Stimulated activated CD4-positive, alpha-beta T cell treated with anti-CD3 and anti-CD28 coated beads, Interleukin-12 subunit alpha, Interleukin-12 subunit beta, amount 100 ng/mL, for 48 hours (primary cell): ENCODE measurements at regions not wholly inside any gene's neighbourhood (a gene's known extent, or its start where the extent isn't known, plus 50 kb on each side); places are given as distances from the start of the nearest gene placed in this dataset.
"Not testable (repeated sequence)": the region's sequence is repeated elsewhere in the genome, so short reads cannot be mapped to it uniquely, and the experiment has no call there.

ENCODE experiments used
- DNase-seq, 3 donors: peaks; one replicate each; pipeline ENCODE4 v3.0.0-alpha.2; 2020; ENCODE audit warnings: low read depth in 2 of 3, low spot score in 1 of 3

GRCh38 chr3:115385774-115386730 lies 237.3 kb upstream of the GAP43 start:
- no peak for DNase-seq

- no peak for DNase-seq
Measured at GRCh38 chr3:115388166-115388565, 235.1 kb upstream of the GAP43 start.

GRCh38 chr3:115388811-115389210 lies 234.5 kb upstream of the GAP43 start:
- DNase-seq = no peak

GRCh38 chr3:115396801-115397200 lies 226.5 kb upstream of the GAP43 start:
- DNase-seq = no peak

GRCh38 chr3:115397433-115397832 lies 225.9 kb upstream of the GAP43 start:
- DNase-seq = no peak

GRCh38 chr3:115398506-115398905 lies 224.8 kb upstream of the GAP43 start:
- no peak for DNase-seq

GRCh38 chr3:115399750-115400149 lies 223.6 kb upstream of the GAP43 start:
- no peak for DNase-seq

GRCh38 chr3:115401298-115401697 lies 222.0 kb upstream of the GAP43 start:
- DNase-seq = no peak

GRCh38 chr3:115401851-115402501 lies 221.3 kb upstream of the GAP43 start:
- no peak for DNase-seq

- DNase-seq = no peak
Measured at GRCh38 chr3:115402651-115403050, 220.7 kb upstream of the GAP43 start.

GRCh38 chr3:115403786-115404185 lies 219.5 kb upstream of the GAP43 start:
- DNase-seq = no peak

GRCh38 chr3:115409596-115409995 lies 213.7 kb upstream of the GAP43 start:
- DNase-seq = no peak

- not testable (repeated sequence) for DNase-seq
Measured at GRCh38 chr3:115414610-115415009, 208.7 kb upstream of the GAP43 start.

- DNase-seq = no peak
Measured at GRCh38 chr3:115415246-115415996, 207.9 kb upstream of the GAP43 start.

GRCh38 chr3:115418583-115418982 lies 204.7 kb upstream of the GAP43 start:
- no peak for DNase-seq

- no peak for DNase-seq
Measured at GRCh38 chr3:115420086-115420485, 203.2 kb upstream of the GAP43 start.

- DNase-seq = no peak
Measured at GRCh38 chr3:115423170-115423569, 200.1 kb upstream of the GAP43 start.

- no peak for DNase-seq
Measured at GRCh38 chr3:115428841-115429240, 194.5 kb upstream of the GAP43 start.

- no peak for DNase-seq
Measured at GRCh38 chr3:115436767-115437301, 186.5 kb upstream of the GAP43 start.

GRCh38 chr3:115438799-115439198 lies 184.5 kb upstream of the GAP43 start:
- DNase-seq = no peak

GRCh38 chr3:115445559-115445958 lies 177.8 kb upstream of the GAP43 start:
- no peak for DNase-seq
